ENCODE measurements at regions not wholly inside any gene's neighbourhood (a gene's known extent, or its start where the extent isn't known, plus 50 kb on each side); places are given as distances from the start of the nearest gene placed in this dataset.

DNA sequence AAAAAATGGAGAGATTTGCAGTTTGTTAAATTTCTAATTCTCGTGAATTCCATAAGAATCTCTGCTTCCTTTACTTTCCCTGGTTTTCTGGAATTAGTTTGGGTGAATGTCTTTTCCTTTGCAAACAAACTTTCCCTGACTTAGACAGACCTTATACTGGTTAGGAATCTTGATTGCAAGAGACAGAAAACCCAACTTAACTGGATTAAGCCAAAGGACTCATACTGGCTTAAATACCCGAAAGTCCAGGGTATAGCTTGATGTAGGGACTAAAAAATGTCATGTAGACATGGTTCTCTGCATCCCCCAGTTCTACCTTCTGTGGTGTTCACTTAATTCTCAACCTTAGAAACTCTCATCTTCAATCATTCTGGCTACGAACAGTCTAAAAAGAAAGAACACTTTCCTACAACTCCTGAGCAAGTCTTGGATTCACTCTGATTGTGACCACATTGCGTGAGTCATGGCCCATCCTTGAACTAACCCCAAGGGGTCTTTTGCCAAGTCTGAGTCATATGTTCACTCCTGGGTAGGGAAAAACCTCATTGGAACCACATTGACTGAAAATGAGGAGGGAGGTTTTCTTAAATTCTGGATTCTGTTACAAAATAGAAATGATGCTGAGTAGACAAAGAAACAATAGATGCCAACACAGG lies 136.0 kb upstream of the DAZL start:
- TF ChIP-seq, protein P1, sequence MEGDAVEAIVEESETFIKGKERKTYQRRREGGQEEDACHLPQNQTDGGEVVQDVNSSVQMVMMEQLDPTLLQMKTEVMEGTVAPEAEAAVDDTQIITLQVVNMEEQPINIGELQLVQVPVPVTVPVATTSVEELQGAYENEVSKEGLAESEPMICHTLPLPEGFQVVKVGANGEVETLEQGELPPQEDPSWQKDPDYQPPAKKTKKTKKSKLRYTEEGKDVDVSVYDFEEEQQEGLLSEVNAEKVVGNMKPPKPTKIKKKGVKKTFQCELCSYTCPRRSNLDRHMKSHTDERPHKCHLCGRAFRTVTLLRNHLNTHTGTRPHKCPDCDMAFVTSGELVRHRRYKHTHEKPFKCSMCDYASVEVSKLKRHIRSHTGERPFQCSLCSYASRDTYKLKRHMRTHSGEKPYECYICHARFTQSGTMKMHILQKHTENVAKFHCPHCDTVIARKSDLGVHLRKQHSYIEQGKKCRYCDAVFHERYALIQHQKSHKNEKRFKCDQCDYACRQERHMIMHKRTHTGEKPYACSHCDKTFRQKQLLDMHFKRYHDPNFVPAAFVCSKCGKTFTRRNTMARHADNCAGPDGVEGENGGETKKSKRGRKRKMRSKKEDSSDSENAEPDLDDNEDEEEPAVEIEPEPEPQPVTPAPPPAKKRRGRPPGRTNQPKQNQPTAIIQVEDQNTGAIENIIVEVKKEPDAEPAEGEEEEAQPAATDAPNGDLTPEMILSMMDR (IDR thresholded peaks at IDR 0.05; ENCODE audit: unreplicated experiment): no peak
- Mint-ChIP-seq H3K27ac (ENCODE audit: unreplicated experiment) (no peak overlapping the region), H3K4me1 (ENCODE audit: unreplicated experiment) (no peaks in the 10 kb centered on the region), H3K4me3 (ENCODE audit: unreplicated experiment) (no peak overlapping the region), H3K9me3 (ENCODE audit: unreplicated experiment) (peaks cover 3% of the 10 kb centered on the region), H3K36me3 (ENCODE audit: low read depth, unreplicated experiment) (no peaks in the 10 kb centered on the region), H3K27me3 (ENCODE audit: unreplicated experiment) (no peaks in the 10 kb centered on the region)
- no peak for DNase-seq (ENCODE audit: low spot score)

DNA sequence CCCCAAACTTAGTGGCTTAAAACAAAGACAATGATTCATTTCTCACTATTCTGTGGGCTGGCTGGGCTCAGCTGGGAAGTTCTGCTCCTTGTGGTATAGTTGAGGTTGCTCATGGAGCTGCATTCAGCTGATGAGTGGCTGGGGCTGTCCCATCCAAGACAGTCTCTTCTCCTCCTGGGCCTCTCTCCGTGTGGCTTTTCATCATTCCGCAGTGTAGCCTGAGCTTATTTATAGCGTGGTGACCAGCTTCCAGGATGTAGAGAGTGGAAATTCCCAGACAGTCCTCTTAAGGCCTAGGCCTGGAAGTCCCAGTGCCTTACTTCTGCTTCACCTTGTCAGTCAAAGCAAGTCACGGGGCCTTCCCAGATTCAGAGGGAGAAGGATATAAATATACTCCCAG lies 136.7 kb upstream of the DAZL start:
- peaks cover 1% of the 10 kb centered on the region for H3K27me3 Mint-ChIP-seq (ENCODE audit: unreplicated experiment)
- DNase-seq (ENCODE audit: low spot score): no peak
- no peak overlapping the region for H3K27ac Mint-ChIP-seq (ENCODE audit: unreplicated experiment)
- H3K9me3 Mint-ChIP-seq (ENCODE audit: unreplicated experiment): peaks cover 3% of the 10 kb centered on the region
- H3K4me3 Mint-ChIP-seq (ENCODE audit: unreplicated experiment): no peak overlapping the region
- TF ChIP-seq, protein P1 (IDR thresholded peaks at IDR 0.05; ENCODE audit: unreplicated experiment): no peak
- no peaks in the 10 kb centered on the region for H3K4me1 Mint-ChIP-seq (ENCODE audit: unreplicated experiment)
- no peaks in the 10 kb centered on the region for H3K36me3 Mint-ChIP-seq (ENCODE audit: low read depth, unreplicated experiment)

DNA sequence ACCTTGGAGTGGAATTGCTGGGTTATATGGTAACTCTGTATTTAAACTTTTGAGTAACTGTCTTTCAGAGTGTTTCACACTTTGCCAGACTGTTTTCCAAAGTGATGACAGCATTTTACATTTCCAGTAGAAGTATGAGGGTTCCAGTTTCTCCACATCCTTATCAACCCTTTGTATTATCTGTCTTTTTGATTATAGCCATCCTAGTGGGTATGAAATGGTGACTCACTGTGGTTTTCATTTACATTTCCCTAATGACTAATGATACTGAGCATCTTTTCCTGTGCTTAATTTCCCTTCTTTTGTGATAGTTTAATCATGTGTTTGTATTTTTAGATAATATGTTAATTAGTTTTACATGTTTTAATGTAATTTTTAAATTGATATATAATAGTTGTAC lies 138.1 kb upstream of the DAZL start:
- H3K9me3 Mint-ChIP-seq (ENCODE audit: unreplicated experiment): peaks cover 3% of the 10 kb centered on the region
- peaks cover 1% of the 10 kb centered on the region for H3K27me3 Mint-ChIP-seq (ENCODE audit: unreplicated experiment)
- no peak for DNase-seq (ENCODE audit: low spot score)
- H3K27ac Mint-ChIP-seq (ENCODE audit: unreplicated experiment): no peak overlapping the region
- TF ChIP-seq, protein P1 (IDR thresholded peaks at IDR 0.05; ENCODE audit: unreplicated experiment): no peak
- H3K36me3 Mint-ChIP-seq (ENCODE audit: low read depth, unreplicated experiment): no peaks in the 10 kb centered on the region
- H3K4me1 Mint-ChIP-seq (ENCODE audit: unreplicated experiment): no peaks in the 10 kb centered on the region
- no peak overlapping the region for H3K4me3 Mint-ChIP-seq (ENCODE audit: unreplicated experiment)

DNA sequence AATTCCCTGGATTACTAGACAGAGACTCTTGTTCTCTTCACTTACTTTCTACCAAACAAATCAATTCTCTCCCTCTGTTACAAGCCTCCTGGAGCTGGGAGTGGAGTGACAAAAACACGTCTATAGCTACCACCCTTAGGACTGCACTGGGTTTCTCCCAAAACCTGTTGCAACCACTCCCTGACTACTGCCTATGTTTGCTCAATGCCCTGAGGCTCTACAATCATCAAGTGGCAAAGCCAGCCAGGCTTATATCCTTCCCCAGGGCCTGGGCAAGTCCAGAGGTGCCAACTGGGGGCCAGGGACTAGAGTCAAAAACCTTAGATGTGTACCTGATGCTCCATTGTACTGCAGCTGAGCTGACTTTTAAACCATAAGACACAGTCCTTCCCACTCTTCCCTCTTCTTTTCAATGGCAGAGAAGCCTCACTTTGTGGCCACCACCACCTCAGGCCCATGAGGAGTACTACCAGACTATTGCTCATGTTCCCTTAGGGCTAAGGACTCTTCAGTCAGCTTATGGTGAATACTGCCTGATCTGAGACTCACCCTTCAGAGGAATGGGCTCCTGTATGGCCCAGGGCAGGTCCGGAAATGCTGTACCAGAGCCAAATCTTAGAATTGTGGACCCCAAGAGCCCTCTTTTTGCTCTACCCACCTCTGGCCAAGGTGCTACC lies 125.4 kb upstream of the PLCL2 start:
- peaks cover 4% of the 10 kb centered on the region for H3K4me1 Mint-ChIP-seq (ENCODE audit: unreplicated experiment)
- H3K27ac Mint-ChIP-seq (ENCODE audit: unreplicated experiment): no peak overlapping the region
- DNase-seq (ENCODE audit: low spot score): no peak
- no peaks in the 10 kb centered on the region for H3K27me3 Mint-ChIP-seq (ENCODE audit: unreplicated experiment)
- no peak overlapping the region for H3K4me3 Mint-ChIP-seq (ENCODE audit: unreplicated experiment)
- no peaks in the 10 kb centered on the region for H3K36me3 Mint-ChIP-seq (ENCODE audit: low read depth, unreplicated experiment)
- no peaks in the 10 kb centered on the region for H3K9me3 Mint-ChIP-seq (ENCODE audit: unreplicated experiment)
- TF ChIP-seq, protein P1 (IDR thresholded peaks at IDR 0.05; ENCODE audit: unreplicated experiment): no peak

DNA sequence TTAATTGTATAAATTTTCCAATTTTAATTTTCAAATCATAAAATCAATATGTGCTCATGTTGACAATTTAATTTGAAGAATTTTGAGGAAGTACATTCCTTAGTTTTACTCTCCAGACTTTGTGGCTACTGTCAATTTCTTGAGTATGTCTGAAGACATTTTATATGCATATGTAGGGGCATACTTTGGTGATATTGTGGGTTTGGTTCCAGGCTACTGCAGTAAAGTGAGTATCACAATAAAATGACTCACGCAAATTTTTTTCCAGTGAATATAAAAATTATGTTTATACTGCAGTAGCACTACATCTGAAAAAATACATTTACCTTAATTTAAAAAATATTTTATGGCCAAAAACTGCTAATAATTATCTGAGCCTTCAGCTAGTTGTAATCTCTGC lies 123.2 kb upstream of the PLCL2 start:
- no peak for DNase-seq (ENCODE audit: low spot score)
- TF ChIP-seq, protein P1 (IDR thresholded peaks at IDR 0.05; ENCODE audit: unreplicated experiment): no peak
- Mint-ChIP-seq H3K36me3 (ENCODE audit: low read depth, unreplicated experiment) (no peaks in the 10 kb centered on the region), H3K4me3 (ENCODE audit: unreplicated experiment) (no peak overlapping the region), H3K27me3 (ENCODE audit: unreplicated experiment) (no peaks in the 10 kb centered on the region), H3K4me1 (ENCODE audit: unreplicated experiment) (peaks cover 8% of the 10 kb centered on the region), H3K27ac (ENCODE audit: unreplicated experiment) (no peak overlapping the region), H3K9me3 (ENCODE audit: unreplicated experiment) (no peaks in the 10 kb centered on the region)
